HEK293T (cell line): ENCODE measurements at regions not wholly inside any gene's neighbourhood (a gene's known extent, or its start where the extent isn't known, plus 50 kb on each side); places are given as distances from the start of the nearest gene placed in this dataset.

Experiments
- ARNT ChIP-seq: fragments of 450-650 bp; IDR thresholded peaks from 2 replicates; pipeline ENCODE4 v1.6.1; 2017; ENCODE audit warnings: mild to moderate bottlenecking
- L3MBTL2 ChIP-seq: fragments of 450-650 bp; conservative IDR thresholded peaks from 2 replicates; pipeline ENCODE4 v1.6.1; 2016; ENCODE audit warnings: mild to moderate bottlenecking

DNA sequence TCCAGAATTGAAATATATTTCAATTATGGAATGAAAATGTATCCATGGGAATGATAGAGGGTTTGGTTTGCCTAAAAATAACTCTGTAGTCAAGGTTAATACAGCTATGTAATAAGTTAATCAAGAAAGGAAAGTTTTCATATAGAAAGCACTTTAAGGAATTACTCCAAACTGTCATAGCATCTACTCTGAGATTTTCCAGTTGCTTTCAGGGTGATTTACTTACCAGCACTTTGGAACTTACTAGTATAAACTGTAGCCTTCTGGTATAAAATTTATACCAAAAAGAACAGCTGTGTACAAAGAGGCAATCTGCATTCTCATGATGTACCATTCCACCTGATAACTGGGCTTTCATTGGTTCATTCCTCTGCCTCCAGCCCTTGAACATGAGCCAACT is 87.1 kb downstream of the ARF6 start:
- TF ChIP-seq L3MBTL2 = no peak
- no peak for TF ChIP-seq ARNT
